Endothelial cell of umbilical vein (primary cell): ENCODE measurements at regions not wholly inside any gene's neighbourhood (a gene's known extent, or its start where the extent isn't known, plus 50 kb on each side); places are given as distances from the start of the nearest gene placed in this dataset.

ENCODE experiments used
- BruUV-seq: library from RNA; stranded (reverse); fragments of 400-500 nt; replicated peaks from 2 replicates; lab custom pipeline; 2021; lab: Mats Ljungman, UMichigan
- CTCF ChIA-PET: fragments of 300-600, 350-600 bp; sonication (Branson Sonifier 250); formaldehyde crosslinking; loops from one replicate; lab custom pipeline; 2021; ENCODE audit warnings: antibody characterized with exemption, inconsistent platforms; lab: Charles Lee
- POLR2A ChIA-PET: fragments of 300-600, 350-600 bp; sonication (Branson Sonifier 250); formaldehyde crosslinking; loops from one replicate; lab custom pipeline; 2021; ENCODE audit warnings: antibody characterized with exemption, inconsistent platforms; lab: Charles Lee
- DNase-seq: peaks from one replicate; pipeline ENCODE4 v3.0.0-alpha.2; 2011; ENCODE audit warnings: low read depth, low spot score
- FAIRE-seq: peaks from 2 replicates; lab custom pipeline; 2011; peaks lifted over from hg19 to GRCh38; lab: Jason Lieb, UNC
- H2AFZ ChIP-seq: 2 replicates; pipeline ENCODE4 v1.6.0; 2012; ENCODE audit warnings: low read depth, low read length, control low read depth, inconsistent platforms
- H3K27ac ChIP-seq: 2 replicates; pipeline ENCODE4 v1.5.1; 2011; ENCODE audit warnings: low read depth, mild to moderate bottlenecking, control low read depth, low read length, moderate library complexity; ENCODE audit not compliant: insufficient read depth
- H3K27me3 ChIP-seq, 2 experiments: 2 replicates each; pipeline versions ENCODE4 v1.6.0 to v1.6.1; 2011; ENCODE audit warnings: low read length in 2 of 2, mixed read lengths in 1 of 2; ENCODE audit not compliant: control insufficient read depth in 2 of 2, insufficient read depth in 2 of 2
- H3K36me3 ChIP-seq, 2 experiments: 2 replicates in 1 of 2; 3 replicates in 1 of 2; pipeline ENCODE4 v1.5.1; 2011; ENCODE audit warnings: low read length in 2 of 2, mild to moderate bottlenecking in 1 of 2, moderate library complexity in 1 of 2; ENCODE audit not compliant: control insufficient read depth in 2 of 2, insufficient read depth in 2 of 2; ENCODE audit errors: extremely low read depth in 1 of 2
- H3K4me1 ChIP-seq: 3 replicates; pipeline ENCODE4 v1.5.1; 2011; ENCODE audit warnings: mild to moderate bottlenecking, low read length; ENCODE audit not compliant: control insufficient read depth, insufficient read depth; ENCODE audit errors: extremely low read depth
- H3K4me2 ChIP-seq: 2 replicates; pipeline ENCODE4 v1.6.1; 2011; ENCODE audit warnings: low read length, control low read depth, mixed read lengths; ENCODE audit not compliant: insufficient read depth
- H3K4me3 ChIP-seq, 3 experiments: fragments of 200-600 bp in 1 of 3; sonication (generic), shearing (Covaris generic) in 1 of 3; replicated peaks in 1 of 3; 2 replicates each; pipeline ENCODE4 v1.5.1; 2011 to 2016; ENCODE audit warnings: control low read depth in 3 of 3, low read length in 3 of 3, mild to moderate bottlenecking in 2 of 3, inconsistent platforms in 1 of 3, low read depth in 1 of 3, moderate library complexity in 1 of 3; ENCODE audit not compliant: insufficient read depth in 1 of 3
- H3K79me2 ChIP-seq: 2 replicates; pipeline ENCODE4 v1.6.0; 2012; ENCODE audit warnings: low read length, inconsistent platforms; ENCODE audit not compliant: control insufficient read depth, insufficient read depth
- H3K9ac ChIP-seq: replicated peaks from 2 replicates; pipeline ENCODE3; 2011; ENCODE audit warnings: low read length, control low read depth; ENCODE audit not compliant: insufficient read depth; ENCODE audit errors: extremely low read depth
- H3K9me1 ChIP-seq: replicated peaks from 3 replicates; pipeline ENCODE4 v1.6.0; 2011; ENCODE audit warnings: mild to moderate bottlenecking, low read length; ENCODE audit not compliant: control insufficient read depth, insufficient read depth; ENCODE audit errors: extremely low read depth
- H3K9me3 ChIP-seq: replicated peaks from 2 replicates; pipeline ENCODE4 v1.5.1; 2012; ENCODE audit warnings: low read length, inconsistent platforms; ENCODE audit not compliant: control insufficient read depth, insufficient read depth
- H4K20me1 ChIP-seq: replicated peaks from 2 replicates; pipeline ENCODE3; 2011; ENCODE audit warnings: mild to moderate bottlenecking, low read length; ENCODE audit not compliant: control insufficient read depth, insufficient read depth; ENCODE audit errors: extremely low read depth
- CTCF ChIP-seq, 2 donors: IDR thresholded peaks; 1 replicate in 1 of 2; 2 replicates in 1 of 2; pipeline ENCODE4 v1.5.1; 2011; ENCODE audit warnings: low read length in 2 of 2, mild to moderate bottlenecking in 2 of 2, moderate library complexity in 2 of 2, control low read depth in 1 of 2, inconsistent platforms in 1 of 2, low read depth in 1 of 2; ENCODE audit not compliant: insufficient read depth in 1 of 2; ENCODE audit errors: extremely low read depth in 1 of 2
- EZH2 ChIP-seq: IDR thresholded peaks from 2 replicates; pipeline ENCODE4 v1.6.1; 2012; ENCODE audit warnings: borderline replicate concordance, low read depth, mild to moderate bottlenecking, moderate library complexity, low read length, inconsistent platforms; ENCODE audit not compliant: severe bottlenecking
- FOS ChIP-seq: IDR thresholded peaks from 2 replicates; pipeline ENCODE4 v1.6.1; 2011; ENCODE audit warnings: mild to moderate bottlenecking, low read length, moderate library complexity, borderline replicate concordance; ENCODE audit not compliant: insufficient read depth
- GATA2 ChIP-seq: IDR thresholded peaks from 2 replicates; pipeline ENCODE4 v1.7.0; 2011; ENCODE audit warnings: low read depth, mild to moderate bottlenecking, moderate library complexity, mixed read lengths, low read length; ENCODE audit not compliant: insufficient read length, insufficient read depth
- JUN ChIP-seq: IDR thresholded peaks from 2 replicates; pipeline ENCODE4 v1.6.1; 2011; ENCODE audit warnings: borderline replicate concordance, low read depth; ENCODE audit not compliant: insufficient read length, insufficient read depth
- MAX ChIP-seq: IDR thresholded peaks from 2 replicates; pipeline ENCODE4 v1.6.1; 2011; ENCODE audit not compliant: insufficient read depth, insufficient read length
- MYC ChIP-seq: IDR thresholded peaks from one replicate; pipeline ENCODE4 v1.6.1; 2011; ENCODE audit warnings: mild to moderate bottlenecking, low read depth, low read length
- POLR2A ChIP-seq: IDR thresholded peaks from 2 replicates; pipeline ENCODE4 v1.6.1; 2012; ENCODE audit warnings: low read depth, mild to moderate bottlenecking, control low read depth, low read length
- POLR2AphosphoS5 ChIP-seq: IDR thresholded peaks from 2 replicates; pipeline ENCODE4 v1.6.1; 2012; ENCODE audit warnings: low read depth, mild to moderate bottlenecking, control low read depth, low read length, moderate library complexity; ENCODE audit not compliant: insufficient read depth
- dilution Hi-C: fragments of 300-500 bp; cut with MboI; formaldehyde crosslinking; loops from one replicate; pipeline ENCODE4 v1.15.0; 2019; ENCODE audit warnings: low sequenced_read_pairs; ENCODE audit not compliant: extremely low pct_ligation_motif_present
- intact Hi-C: fragments of 100-400 bp; cut with micrococcal nuclease; formaldehyde crosslinking; loops from one replicate; pipeline ENCODE4 v1.10.0; 2022

GRCh38 chr2:145020694-145021093 is 500.8 kb upstream of the ZEB2 start:
- POLR2A ChIA-PET, result no interaction called here

More at GRCh38 chr2:145020694-145021093, 500.8 kb upstream of the ZEB2 start:
- H3K9me3 ChIP-seq, result no peaks in the 10 kb centered on the region
- CTCF ChIA-PET, result no interaction called here
- BruUV-seq, result no TSS peak
- no peaks in the 10 kb centered on the region for H3K36me3 ChIP-seq
- no peak overlapping the region for H3K27ac ChIP-seq
- H3K9me1 ChIP-seq, result peaks cover 2% of the 10 kb centered on the region
- TF ChIP-seq JUN, result no peak
- no peak for TF ChIP-seq FOS
- TF ChIP-seq MAX, result no peak
- TF ChIP-seq POLR2AphosphoS5, result no peak
- TF ChIP-seq EZH2, result no peak
- no peak for TF ChIP-seq CTCF (IDR thresholded peaks at IDR 0.05; ENCODE audit: extremely low read depth in 1 of 2, insufficient read depth in 1 of 2, low read depth in 1 of 2, low read length in 2 of 2)
- TF ChIP-seq MYC, result no peak
- TF ChIP-seq POLR2A, result no peak
- no peak for TF ChIP-seq GATA2
- no peak overlapping the region for H2AFZ ChIP-seq
- intact Hi-C loops (no loop called here), dilution Hi-C loops (no loop called here)
- DNase-seq (no peak), FAIRE-seq (no peak)
- H3K4me1 ChIP-seq, result peaks cover 19% of the 10 kb centered on the region
- no peak overlapping the region for H3K4me2 ChIP-seq
- H4K20me1 ChIP-seq, result no peaks in the 10 kb centered on the region
- no peak overlapping the region for H3K4me3 ChIP-seq
- no peaks in the 10 kb centered on the region for H3K27me3 ChIP-seq
- H3K9ac ChIP-seq, result no peak overlapping the region
- no peaks in the 10 kb centered on the region for H3K79me2 ChIP-seq
